WTC11 (cell line): ENCODE measurements at regions not wholly inside any gene's neighbourhood (a gene's known extent, or its start where the extent isn't known, plus 50 kb on each side); places are given as distances from the start of the nearest gene placed in this dataset.

Experiments used
- CTCF ChIP-seq: fragments of 200-600 bp; IDR thresholded peaks from 2 replicates; pipeline ENCODE4 v1.8.0; 2022; ENCODE audit warnings: antibody characterized with exemption
- FOXP4 ChIP-seq: sonication (generic); formaldehyde crosslinking; IDR thresholded peaks from 2 replicates; pipeline ENCODE4 v1.8.0; 2022; ENCODE audit warnings: mild to moderate bottlenecking, missing genetic modification reagents
- HMGXB4 ChIP-seq: sonication (generic); formaldehyde crosslinking; IDR thresholded peaks from 2 replicates; pipeline ENCODE4 v1.8.1; 2023; ENCODE audit warnings: mild to moderate bottlenecking, moderate library complexity, missing genetic modification reagents
- JAZF1 ChIP-seq: fragments of 250-450 bp; sonication (Bioruptor Pico); IDR thresholded peaks from 2 replicates; pipeline ENCODE4 v1.9.0; 2021; ENCODE audit warnings: moderate library complexity, mild to moderate bottlenecking, inconsistent platforms
- NFYB ChIP-seq: sonication (generic); formaldehyde crosslinking; conservative IDR thresholded peaks from 2 replicates; pipeline ENCODE4 v1.8.0; 2022; ENCODE audit warnings: low read depth, missing genetic modification reagents
- ZBTB21 ChIP-seq: sonication (generic); formaldehyde crosslinking; IDR thresholded peaks from 2 replicates; pipeline ENCODE4 v1.8.1; 2023; ENCODE audit warnings: mild to moderate bottlenecking, missing genetic modification reagents, borderline replicate concordance
- ZNF138 ChIP-seq: sonication (generic); formaldehyde crosslinking; conservative IDR thresholded peaks from 2 replicates; pipeline ENCODE4 v1.8.1; 2022; ENCODE audit warnings: mild to moderate bottlenecking, moderate library complexity, missing genetic modification reagents

DNA sequence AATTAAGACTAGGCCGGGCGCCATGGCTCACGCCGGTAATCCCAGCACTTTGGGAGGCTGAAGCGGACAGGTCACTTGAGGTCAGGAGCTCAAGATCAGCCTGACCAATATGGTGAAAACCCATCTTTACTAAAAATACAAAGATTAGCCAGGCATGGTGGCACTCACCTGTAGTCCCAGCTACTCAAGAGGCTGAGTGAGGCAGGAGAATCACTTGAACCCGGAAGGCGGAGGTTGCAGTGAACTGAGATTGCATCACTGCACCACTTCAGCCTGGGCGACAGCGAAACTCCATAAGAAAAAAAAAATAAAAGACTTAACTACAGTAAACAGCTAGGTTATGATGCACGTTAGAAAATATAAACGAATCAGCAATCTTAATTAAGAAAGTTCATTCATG, 216.0 kb upstream of the TEX13C start:
- TF ChIP-seq ZNF138 (CRISPR knock-in tag) (no peak), NFYB (CRISPR knock-in tag) (no peak), CTCF (no peak), ZBTB21 (CRISPR knock-in tag) (no peak), FOXP4 (CRISPR knock-in tag) (no peak), HMGXB4 (CRISPR knock-in tag) (no peak), JAZF1 (CRISPR knock-in tag) (no peak)
